Aorta (tissue), 5 donors: ENCODE measurements at regions not wholly inside any gene's neighbourhood (a gene's known extent, or its start where the extent isn't known, plus 50 kb on each side); places are given as distances from the start of the nearest gene placed in this dataset.

Source experiments
- ATAC-seq: fragments of 200-7000 bp; cut with Tn5 transposase; one replicate; pipeline ENCODE4 v1.9.1; 2022; ENCODE audit warnings: moderate library complexity; ENCODE audit not compliant: low FRiP score
- DNase-seq, 2 donors: peaks; one replicate each; pipeline ENCODE4 v3.0.0-alpha.2; 2020
- H3K27ac ChIP-seq, 2 donors: one replicate each; pipeline ENCODE4 v1.5.1; 2013; ENCODE audit warnings: low read length in 2 of 2, mild to moderate bottlenecking in 2 of 2, moderate library complexity in 2 of 2, control low read depth in 1 of 2, inconsistent platforms in 1 of 2, low read depth in 1 of 2
- H3K27me3 ChIP-seq, 2 donors: one replicate each; pipeline ENCODE4 v1.6.1; 2013; ENCODE audit warnings: control low read depth in 1 of 2, low read length in 1 of 2, mild to moderate bottlenecking in 1 of 2, moderate library complexity in 1 of 2; ENCODE audit not compliant: insufficient read depth in 2 of 2, control insufficient read depth in 1 of 2
- H3K36me3 ChIP-seq, 2 donors: one replicate each; pipeline ENCODE4 v1.6.1; 2013; ENCODE audit warnings: control low read depth in 1 of 2, low read length in 1 of 2, mild to moderate bottlenecking in 1 of 2; ENCODE audit not compliant: insufficient read depth in 2 of 2, control insufficient read depth in 1 of 2
- H3K4me1 ChIP-seq, 2 donors: one replicate each; pipeline ENCODE4 v1.6.1; 2013; ENCODE audit warnings: low read length in 2 of 2, control low read depth in 1 of 2, mild to moderate bottlenecking in 1 of 2, moderate library complexity in 1 of 2; ENCODE audit not compliant: insufficient read depth in 2 of 2, control insufficient read depth in 1 of 2
- H3K4me3 ChIP-seq, 2 donors: one replicate each; pipeline ENCODE4 v1.5.1; 2013; ENCODE audit warnings: low read length in 2 of 2, control low read depth in 1 of 2, mild to moderate bottlenecking in 1 of 2
- H3K9me3 ChIP-seq: one replicate; pipeline ENCODE4 v1.6.1; 2013; ENCODE audit warnings: mild to moderate bottlenecking, low read length; ENCODE audit not compliant: control insufficient read depth
- WGBS, 2 donors: extraction: QIAGEN DNeasy Blood & Tissue Kit; methylation state at CpG; one replicate each; pipeline ENCODE4 v1.1.7; 2013; 5-methylcytosine and 5-hydroxymethylcytosine counted together
- intact Hi-C, 2 donors: fragments of 100-400 bp; cut with DNase I; formaldehyde crosslinking; loops; one replicate each; pipeline versions ENCODE4 v1.14.2 to v1.15.0; 2022
- donor health status: healthy with polysubstance abuse.
- donor health status: Bipolar disorder and iron deficiency.
- donor health status: DM: no; HTN: no; CAD: no.
- donor health status: DM: no; HTN: no; CAD: no.
- donor health status: DM: yes; HTN: yes; CAD: no.

GRCh38 chr4:17109126-17109525, 210.7 kb upstream of the LDB2 start:
- Histone ChIP-seq H3K27me3 (no peaks in the 10 kb centered on the region), H3K27ac (no peak overlapping the region), H3K4me1 (no peaks in the 10 kb centered on the region), H3K4me3 (no peak overlapping the region), H3K9me3 (no peaks in the 10 kb centered on the region), H3K36me3 (no peaks in the 10 kb centered on the region)
- WGBS, 2 donors = 40 to 68% methylated on average over 2 of the region's 2 CpGs
- ATAC-seq (no peak), DNase-seq (no peak)
- intact Hi-C loops = no loop called here

- H3K9me3 ChIP-seq = no peaks in the 10 kb centered on the region
These were observed 204.8 kb upstream of the LDB2 start for GRCh38 chr4:17103231-17103630.

GRCh38 chr4:17098996-17099395, 200.6 kb upstream of the LDB2 start:
- Histone ChIP-seq H3K27me3 (no peaks in the 10 kb centered on the region), H3K36me3 (no peaks in the 10 kb centered on the region), H3K27ac (no peak overlapping the region), H3K9me3 (no peaks in the 10 kb centered on the region), H3K4me1 (no peaks in the 10 kb centered on the region), H3K4me3 (no peak overlapping the region)
- WGBS, 2 donors = 22 to 54% methylated on average over 2 of the region's 2 CpGs
- intact Hi-C loops = no loop called here
- ATAC-seq (no peak), DNase-seq (no peak)

More at GRCh38 chr4:17103231-17103630, 204.8 kb upstream of the LDB2 start:
- DNase-seq (no peak), ATAC-seq (no peak)
- intact Hi-C loops = no loop called here
- Histone ChIP-seq H3K36me3 (no peaks in the 10 kb centered on the region), H3K27ac (no peak overlapping the region), H3K4me3 (no peak overlapping the region), H3K4me1 (no peaks in the 10 kb centered on the region), H3K27me3 (no peaks in the 10 kb centered on the region)
- 2 to 11% methylated on average over 1 of the region's 1 CpG for WGBS, 2 donors

- ATAC-seq (no peak), DNase-seq (no peak)
- H3K4me1 ChIP-seq = no peaks in the 10 kb centered on the region
- intact Hi-C loops = no loop called here
- H3K36me3 ChIP-seq = no peaks in the 10 kb centered on the region
- no peaks in the 10 kb centered on the region for H3K27me3 ChIP-seq
- H3K4me3 ChIP-seq = no peak overlapping the region
- H3K27ac ChIP-seq = no peak overlapping the region
- WGBS, 2 donors = 87 to 92% methylated on average over 4 of the region's 4 CpGs
- no peaks in the 10 kb centered on the region for H3K9me3 ChIP-seq
These were observed 200.0 kb upstream of the LDB2 start for GRCh38 chr4:17098401-17098800.

GRCh38 chr4:17097362-17097761, 198.9 kb upstream of the LDB2 start:
- 67 to 85% methylated on average over 1 of the region's 1 CpG for WGBS, 2 donors

GRCh38 chr4:17096692-17097091, 198.2 kb upstream of the LDB2 start:
- H3K4me1 ChIP-seq = no peaks in the 10 kb centered on the region
- DNase-seq = no peak
- no peaks in the 10 kb centered on the region for H3K36me3 ChIP-seq
- no peak overlapping the region for H3K4me3 ChIP-seq
- 47 to 54% methylated on average over 5 of the region's 5 CpGs for WGBS, 2 donors
- intact Hi-C loops = no loop called here
- no peak overlapping the region for H3K27ac ChIP-seq
- H3K27me3 ChIP-seq = no peaks in the 10 kb centered on the region
- no peaks in the 10 kb centered on the region for H3K9me3 ChIP-seq
- ATAC-seq = no peak

More at GRCh38 chr4:17097362-17097761, 198.9 kb upstream of the LDB2 start:
- DNase-seq (no peak), ATAC-seq (no peak)
- Histone ChIP-seq H3K36me3 (no peaks in the 10 kb centered on the region), H3K27me3 (no peaks in the 10 kb centered on the region), H3K4me1 (no peaks in the 10 kb centered on the region), H3K9me3 (no peaks in the 10 kb centered on the region), H3K4me3 (no peak overlapping the region), H3K27ac (no peak overlapping the region)
- intact Hi-C loops = no loop called here

GRCh38 chr4:17095771-17096170, 197.3 kb upstream of the LDB2 start:
- no peaks in the 10 kb centered on the region for H3K9me3 ChIP-seq
- ATAC-seq = no peak

GRCh38 chr4:17094876-17095210, 196.4 kb upstream of the LDB2 start:
- H3K27me3 ChIP-seq = no peaks in the 10 kb centered on the region

More at GRCh38 chr4:17095771-17096170, 197.3 kb upstream of the LDB2 start:
- DNase-seq = no peak
- H3K4me3 ChIP-seq = no peak overlapping the region
- no peaks in the 10 kb centered on the region for H3K36me3 ChIP-seq
- intact Hi-C loops = no loop called here
- no peaks in the 10 kb centered on the region for H3K4me1 ChIP-seq
- no peak overlapping the region for H3K27ac ChIP-seq
- 90 to 91% methylated on average over 2 of the region's 2 CpGs for WGBS, 2 donors
- no peaks in the 10 kb centered on the region for H3K27me3 ChIP-seq

GRCh38 chr4:17094159-17094875, 195.9 kb upstream of the LDB2 start:
- DNase-seq (no peak), ATAC-seq (no peak)
- H3K36me3 ChIP-seq = no peaks in the 10 kb centered on the region
- intact Hi-C loops = no loop called here
- no peaks in the 10 kb centered on the region for H3K4me1 ChIP-seq
- WGBS, 2 donors = 30 to 45% methylated on average over 4 of the region's 4 CpGs
- H3K4me3 ChIP-seq = no peak overlapping the region
- no peak overlapping the region for H3K27ac ChIP-seq
- no peaks in the 10 kb centered on the region for H3K9me3 ChIP-seq
- no peaks in the 10 kb centered on the region for H3K27me3 ChIP-seq

More at GRCh38 chr4:17094876-17095210, 196.4 kb upstream of the LDB2 start:
- no peak for DNase-seq
- 59 to 64% methylated on average over 3 of the region's 3 CpGs for WGBS, 2 donors
- Histone ChIP-seq H3K27ac (no peak overlapping the region), H3K36me3 (no peaks in the 10 kb centered on the region), H3K4me1 (no peaks in the 10 kb centered on the region), H3K9me3 (no peaks in the 10 kb centered on the region), H3K4me3 (no peak overlapping the region)
- ATAC-seq = no peak
- intact Hi-C loops = no loop called here
